CD14-positive monocyte (primary cell): ENCODE measurements at regions not wholly inside any gene's neighbourhood (a gene's known extent, or its start where the extent isn't known, plus 50 kb on each side); places are given as distances from the start of the nearest gene placed in this dataset.

ENCODE experiments used
- DNase-seq, 3 donors: peaks; one replicate each; pipeline ENCODE4 v3.0.0-alpha.2; 2011 to 2022
- H2AFZ ChIP-seq: 2 replicates; pipeline ENCODE4 v1.6.0; 2012; ENCODE audit warnings: mild to moderate bottlenecking, low read depth, low read length, inconsistent platforms; ENCODE audit not compliant: insufficient read depth, poor library complexity, severe bottlenecking
- H3K27ac ChIP-seq, 2 donors: 1 replicate in 1 of 2; 2 replicates in 1 of 2; pipeline ENCODE4 v1.5.1; 2012 to 2013; ENCODE audit warnings: low read length in 2 of 2, control low read depth in 1 of 2, inconsistent platforms in 1 of 2, low read depth in 1 of 2, mild to moderate bottlenecking in 1 of 2
- H3K27me3 ChIP-seq, 2 donors: one replicate each; pipeline versions ENCODE4 v1.6.0 to v1.6.1; 2011 to 2013; ENCODE audit warnings: low read length in 2 of 2; ENCODE audit not compliant: control insufficient read depth in 2 of 2, insufficient read depth in 2 of 2
- H3K36me3 ChIP-seq, 2 donors: replicated peaks in 1 of 2; 1 replicate in 1 of 2; 2 replicates in 1 of 2; pipeline versions ENCODE4 v1.5.1 to v1.6.1; 2012 to 2013; ENCODE audit warnings: low read length in 2 of 2, control low read depth in 1 of 2, inconsistent platforms in 1 of 2, mild to moderate bottlenecking in 1 of 2; ENCODE audit not compliant: insufficient read depth in 2 of 2, control insufficient read depth in 1 of 2
- H3K4me1 ChIP-seq, 2 donors: 1 replicate in 1 of 2; 2 replicates in 1 of 2; pipeline versions ENCODE4 v1.5.1 to v1.6.1; 2012 to 2013; ENCODE audit warnings: low read length in 2 of 2, control low read depth in 1 of 2, inconsistent platforms in 1 of 2, mild to moderate bottlenecking in 1 of 2, moderate library complexity in 1 of 2; ENCODE audit not compliant: insufficient read depth in 2 of 2, control insufficient read depth in 1 of 2
- H3K4me2 ChIP-seq: replicated peaks from 2 replicates; pipeline ENCODE3; 2012; ENCODE audit warnings: low read length, moderate library complexity, mild to moderate bottlenecking; ENCODE audit not compliant: poor library complexity, severe bottlenecking; ENCODE audit errors: extremely low read depth
- H3K4me3 ChIP-seq, 3 experiments: fragments of 200-600 bp in 1 of 3; sonication (generic) in 1 of 3; replicated peaks in 1 of 3; 1 replicate in 2 of 3; 2 replicates in 1 of 3; pipeline ENCODE4 v1.5.1; 2011 to 2013; ENCODE audit warnings: low read length in 3 of 3, mild to moderate bottlenecking in 3 of 3, control low read depth in 2 of 3, low read depth in 2 of 3, inconsistent platforms in 1 of 3, moderate library complexity in 1 of 3
- H3K79me2 ChIP-seq: 2 replicates; pipeline ENCODE4 v1.6.0; 2012; ENCODE audit warnings: mild to moderate bottlenecking, control low read depth, inconsistent platforms, low read length, moderate library complexity; ENCODE audit not compliant: insufficient read depth
- H3K9ac ChIP-seq: 2 replicates; pipeline ENCODE4 v1.6.0; 2017; ENCODE audit warnings: low read length, mild to moderate bottlenecking; ENCODE audit not compliant: insufficient read depth, poor library complexity, severe bottlenecking
- H3K9me3 ChIP-seq, 2 donors: replicated peaks in 1 of 2; 1 replicate in 1 of 2; 2 replicates in 1 of 2; pipeline versions ENCODE4 v1.5.1 to v1.6.1; 2012 to 2013; ENCODE audit warnings: low read length in 2 of 2, control low read depth in 1 of 2; ENCODE audit not compliant: control insufficient read depth in 1 of 2, insufficient read depth in 1 of 2
- H4K20me1 ChIP-seq: 2 replicates; pipeline ENCODE4 v1.6.0; 2012; ENCODE audit warnings: mild to moderate bottlenecking, low read length, control low read depth, moderate library complexity; ENCODE audit not compliant: insufficient read depth
- H3K27ac Mint-ChIP-seq, 7 donors: one replicate each; pipeline ENCODE4 v1.8.0; 2020; ENCODE audit warnings: mild to moderate bottlenecking in 7 of 7, mixed read lengths in 7 of 7, moderate library complexity in 6 of 7, inconsistent platforms in 2 of 7
- H3K27me3 Mint-ChIP-seq, 3 donors: one replicate each; pipeline ENCODE4 v1.8.0; 2021 to 2022; ENCODE audit warnings: low read depth in 3 of 3, mild to moderate bottlenecking in 3 of 3, mixed read lengths in 3 of 3, moderate library complexity in 3 of 3, inconsistent platforms in 1 of 3
- H3K36me3 Mint-ChIP-seq, 2 donors: one replicate each; pipeline ENCODE4 v1.8.0; 2020; ENCODE audit warnings: mixed read lengths in 2 of 2, inconsistent platforms in 1 of 2, mild to moderate bottlenecking in 1 of 2
- H3K4me1 Mint-ChIP-seq: one replicate; pipeline ENCODE4 v1.8.0; 2020; ENCODE audit warnings: mild to moderate bottlenecking, mixed read lengths
- H3K4me3 Mint-ChIP-seq, 2 donors: one replicate each; pipeline ENCODE4 v1.8.0; 2020; ENCODE audit warnings: mild to moderate bottlenecking in 2 of 2, mixed read lengths in 2 of 2, moderate library complexity in 1 of 2
- H3K9me3 Mint-ChIP-seq, 7 donors: one replicate each; pipeline ENCODE4 v1.8.0; 2020 to 2022; ENCODE audit warnings: mixed read lengths in 7 of 7, mild to moderate bottlenecking in 6 of 7, moderate library complexity in 6 of 7, inconsistent platforms in 2 of 7
- WGBS: methylation state at CpG from one replicate; pipeline ENCODE4 v1.1.5; 2013; ENCODE audit warnings: missing lambda C conversion rate; ENCODE audit not compliant: insufficient coverage; 5-methylcytosine and 5-hydroxymethylcytosine counted together
- intact Hi-C, 2 donors: fragments of 100-400 bp; cut with micrococcal nuclease; formaldehyde crosslinking; loops; one replicate each; pipeline versions ENCODE4 v1.15.0 to v1.15.1; 2023
- TF ChIP-seq, protein P1 (sequence below): fragments of 200-600 bp; IDR thresholded peaks from one replicate; pipeline ENCODE4 v1.8.0; 2022; ENCODE audit warnings: antibody characterized with exemption, mild to moderate bottlenecking

DNA sequence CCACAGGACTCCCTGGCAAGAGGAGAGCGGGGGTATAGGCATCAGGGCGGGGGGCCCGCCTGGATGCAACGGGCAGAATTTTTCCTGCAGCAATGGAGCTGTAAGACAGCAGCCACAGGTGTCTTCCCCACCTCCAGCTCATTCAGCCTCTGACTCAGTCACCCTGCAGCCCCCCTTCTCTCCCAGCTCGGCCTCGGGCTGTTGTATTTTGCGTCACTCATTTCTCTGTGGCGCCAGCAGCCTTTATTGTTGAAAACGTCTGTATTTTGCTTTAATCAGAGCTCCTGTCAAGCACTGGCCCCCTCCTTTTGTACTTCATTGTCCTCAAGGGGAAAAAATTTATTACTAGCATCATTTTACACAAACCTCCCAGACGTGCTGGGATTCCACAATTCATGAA, 117.7 kb downstream of the WSCD1 start:
- no peaks in the 10 kb centered on the region for H3K36me3 ChIP-seq
- TF ChIP-seq, protein P1, sequence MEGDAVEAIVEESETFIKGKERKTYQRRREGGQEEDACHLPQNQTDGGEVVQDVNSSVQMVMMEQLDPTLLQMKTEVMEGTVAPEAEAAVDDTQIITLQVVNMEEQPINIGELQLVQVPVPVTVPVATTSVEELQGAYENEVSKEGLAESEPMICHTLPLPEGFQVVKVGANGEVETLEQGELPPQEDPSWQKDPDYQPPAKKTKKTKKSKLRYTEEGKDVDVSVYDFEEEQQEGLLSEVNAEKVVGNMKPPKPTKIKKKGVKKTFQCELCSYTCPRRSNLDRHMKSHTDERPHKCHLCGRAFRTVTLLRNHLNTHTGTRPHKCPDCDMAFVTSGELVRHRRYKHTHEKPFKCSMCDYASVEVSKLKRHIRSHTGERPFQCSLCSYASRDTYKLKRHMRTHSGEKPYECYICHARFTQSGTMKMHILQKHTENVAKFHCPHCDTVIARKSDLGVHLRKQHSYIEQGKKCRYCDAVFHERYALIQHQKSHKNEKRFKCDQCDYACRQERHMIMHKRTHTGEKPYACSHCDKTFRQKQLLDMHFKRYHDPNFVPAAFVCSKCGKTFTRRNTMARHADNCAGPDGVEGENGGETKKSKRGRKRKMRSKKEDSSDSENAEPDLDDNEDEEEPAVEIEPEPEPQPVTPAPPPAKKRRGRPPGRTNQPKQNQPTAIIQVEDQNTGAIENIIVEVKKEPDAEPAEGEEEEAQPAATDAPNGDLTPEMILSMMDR, result no peak
- H3K4me3 ChIP-seq, result no peak overlapping the region
- H3K4me1 ChIP-seq, result no peaks in the 10 kb centered on the region
- H3K27ac Mint-ChIP-seq, result no peak overlapping the region
- peaks cover 6 to 14% (median 7%) of the 10 kb centered on the region in 3 donors for H3K27me3 Mint-ChIP-seq
- no peaks in the 10 kb centered on the region for H3K27me3 ChIP-seq
- no peaks in the 10 kb centered on the region for H3K36me3 Mint-ChIP-seq
- 71% methylated on average over 8 of the region's 10 CpGs for WGBS
- H3K79me2 ChIP-seq, result no peaks in the 10 kb centered on the region
- intact Hi-C loops, result no loop called here
- H3K4me1 Mint-ChIP-seq, result no peaks in the 10 kb centered on the region
- H3K4me2 ChIP-seq, result no peak overlapping the region
- H3K4me3 Mint-ChIP-seq, result no peak overlapping the region
- H3K9me3 Mint-ChIP-seq, result peaks cover 0 to 6% (median 2%) of the 10 kb centered on the region in 7 donors
- no peak for DNase-seq
- H3K27ac ChIP-seq, result no peak overlapping the region
- no peaks in the 10 kb centered on the region for H3K9me3 ChIP-seq
- H2AFZ ChIP-seq, result no peak overlapping the region
- no peak overlapping the region for H3K9ac ChIP-seq
- H4K20me1 ChIP-seq, result no peaks in the 10 kb centered on the region

DNA sequence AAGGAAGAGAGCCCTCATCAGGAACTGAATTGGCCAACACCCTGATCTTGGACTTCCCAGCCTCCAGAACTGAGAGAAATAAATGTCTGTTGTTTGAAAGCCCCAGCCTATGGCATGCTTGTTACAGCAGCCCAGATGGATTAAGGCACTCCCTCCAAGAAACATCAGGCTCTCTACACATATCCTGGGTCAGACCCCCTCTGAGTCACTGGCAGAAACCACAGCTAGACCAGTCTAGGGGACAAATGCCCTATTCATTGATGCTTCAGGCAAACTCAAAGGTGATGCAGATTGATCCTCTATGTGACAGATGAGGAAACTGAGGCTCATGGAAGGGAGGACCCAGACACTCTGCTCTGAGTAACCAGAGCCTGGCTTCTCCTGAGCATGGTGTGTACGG, 116.8 kb downstream of the WSCD1 start:
- Histone ChIP-seq H3K79me2 (no peaks in the 10 kb centered on the region), H3K9me3 (no peaks in the 10 kb centered on the region), H4K20me1 (no peaks in the 10 kb centered on the region), H3K27me3 (no peaks in the 10 kb centered on the region), H3K4me2 (no peak overlapping the region), H3K9ac (no peak overlapping the region), H3K36me3 (no peaks in the 10 kb centered on the region), H3K27ac (no peak overlapping the region), H3K4me1 (no peaks in the 10 kb centered on the region), H3K4me3 (no peak overlapping the region), H2AFZ (no peak overlapping the region)
- peaks cover 0 to 6% (median 2%) of the 10 kb centered on the region in 7 donors for H3K9me3 Mint-ChIP-seq
- WGBS, result no CpG with 5 or more reads among the region's 1 CpG
- TF ChIP-seq, protein P1, result no peak
- H3K4me3 Mint-ChIP-seq, result no peak overlapping the region
- no peaks in the 10 kb centered on the region for H3K36me3 Mint-ChIP-seq
- intact Hi-C loops, result no loop called here
- DNase-seq, result no peak
- no peaks in the 10 kb centered on the region for H3K4me1 Mint-ChIP-seq
- H3K27ac Mint-ChIP-seq, result no peak overlapping the region
- peaks cover 4 to 19% (median 9%) of the 10 kb centered on the region in 3 donors for H3K27me3 Mint-ChIP-seq
